WI38 (cell line): ENCODE measurements at regions not wholly inside any gene's neighbourhood (a gene's known extent, or its start where the extent isn't known, plus 50 kb on each side); places are given as distances from the start of the nearest gene placed in this dataset.

Source experiments
- H3K4me3 ChIP-seq: 2 replicates; pipeline ENCODE4 v1.5.1; 2011; ENCODE audit warnings: low read depth, mild to moderate bottlenecking, control low read depth, low read length
- CTCF ChIP-seq: IDR thresholded peaks from 2 replicates; pipeline ENCODE4 v1.5.1; 2012; ENCODE audit warnings: low read depth, mild to moderate bottlenecking, control low read depth, low read length

GRCh38 chr4:59063015-59063720 lies 1953.0 kb upstream of the IGFBP7 start:
- no peak for TF ChIP-seq CTCF

GRCh38 chr4:59068722-59069418 lies 1958.7 kb upstream of the IGFBP7 start:
- no peak for TF ChIP-seq CTCF
- H3K4me3 ChIP-seq = no peak overlapping the region

More at GRCh38 chr4:59063015-59063720, 1953.0 kb upstream of the IGFBP7 start:
- H3K4me3 ChIP-seq = no peak overlapping the region

- no peak overlapping the region for H3K4me3 ChIP-seq
- TF ChIP-seq CTCF = no peak
These were observed 1976.2 kb upstream of the IGFBP7 start for GRCh38 chr4:59086410-59086809.

- TF ChIP-seq CTCF = no peak
- no peak overlapping the region for H3K4me3 ChIP-seq
These were observed 1981.3 kb upstream of the IGFBP7 start for GRCh38 chr4:59091146-59092142.

GRCh38 chr4:59094505-59094904 lies 1984.3 kb upstream of the IGFBP7 start:
- TF ChIP-seq CTCF = no peak

GRCh38 chr4:59102311-59102710 lies 1992.1 kb upstream of the IGFBP7 start:
- no peak overlapping the region for H3K4me3 ChIP-seq
- no peak for TF ChIP-seq CTCF

More at GRCh38 chr4:59094505-59094904, 1984.3 kb upstream of the IGFBP7 start:
- H3K4me3 ChIP-seq = no peak overlapping the region
